Astrocyte (in vitro differentiated cells and primary cell): ENCODE measurements at regions not wholly inside any gene's neighbourhood (a gene's known extent, or its start where the extent isn't known, plus 50 kb on each side); places are given as distances from the start of the nearest gene placed in this dataset.

Source experiments
- CTCF ChIP-seq: IDR thresholded peaks from 2 replicates; pipeline ENCODE4 v1.5.1; 2011; ENCODE audit warnings: low read depth, mild to moderate bottlenecking, inconsistent platforms, low read length, moderate library complexity; ENCODE audit not compliant: insufficient read depth
- EZH2 ChIP-seq: IDR thresholded peaks from 2 replicates; pipeline ENCODE4 v1.6.1; 2012; ENCODE audit warnings: mild to moderate bottlenecking, low read length, inconsistent platforms; ENCODE audit not compliant: insufficient read depth

- no peak for TF ChIP-seq CTCF
- no peak for TF ChIP-seq EZH2
These were observed 300.6 kb upstream of the PRMT6 start for GRCh38 chr1:106755682-106756406.
